Effector memory CD8-positive, alpha-beta T cell (primary cell): ENCODE measurements at regions not wholly inside any gene's neighbourhood (a gene's known extent, or its start where the extent isn't known, plus 50 kb on each side); places are given as distances from the start of the nearest gene placed in this dataset.
"Not testable (repeated sequence)": the region's sequence is repeated elsewhere in the genome, so short reads cannot be mapped to it uniquely, and the experiment has no call there.

ENCODE experiments used
- ATAC-seq: fragments of 150-1000 bp; cut with Tn5 transposase; replicated peaks from 2 replicates; pipeline ENCODE4 v1.10.0; 2021; ENCODE audit warnings: mild to moderate bottlenecking, moderate library complexity
- DNase-seq, 3 experiments: peaks; one replicate each; pipeline ENCODE4 v3.0.0; 2021
- H3K27ac Mint-ChIP-seq, 2 donors: one replicate each; pipeline ENCODE4 v1.8.0; 2022; ENCODE audit warnings: mild to moderate bottlenecking in 2 of 2, mixed read lengths in 2 of 2, moderate library complexity in 2 of 2
- H3K27me3 Mint-ChIP-seq, 2 donors: one replicate each; pipeline ENCODE4 v1.8.0; 2022; ENCODE audit warnings: mixed read lengths in 2 of 2
- H3K36me3 Mint-ChIP-seq: one replicate; pipeline ENCODE4 v1.8.0; 2022; ENCODE audit warnings: mild to moderate bottlenecking, moderate library complexity, mixed read lengths; ENCODE audit not compliant: insufficient read depth
- H3K4me1 Mint-ChIP-seq, 2 donors: one replicate each; pipeline ENCODE4 v1.8.0; 2022; ENCODE audit warnings: low read depth in 2 of 2, mixed read lengths in 2 of 2
- H3K4me3 Mint-ChIP-seq, 2 donors: one replicate each; pipeline ENCODE4 v1.8.0; 2022; ENCODE audit warnings: mild to moderate bottlenecking in 2 of 2, mixed read lengths in 2 of 2, moderate library complexity in 2 of 2
- H3K9me3 Mint-ChIP-seq, 2 donors: one replicate each; pipeline ENCODE4 v1.8.0; 2022; ENCODE audit warnings: mixed read lengths in 2 of 2

- Mint-ChIP-seq H3K27ac (no peak overlapping the region), H3K4me3 (no peak overlapping the region), H3K4me1 (no peaks in the 10 kb centered on the region), H3K27me3 (peaks cover 52 to 53% of the 10 kb centered on the region in 2 donors), H3K36me3 (no peaks in the 10 kb centered on the region), H3K9me3 (no peaks in the 10 kb centered on the region)
- DNase-seq, result no peak
- ATAC-seq, result no peak
Measured at GRCh38 chr1:5140136-5140535, 485.7 kb downstream of the AJAP1 start.

- Mint-ChIP-seq H3K27me3 (peaks cover 37 to 49% of the 10 kb centered on the region in 2 donors), H3K4me1 (no peaks in the 10 kb centered on the region), H3K36me3 (no peaks in the 10 kb centered on the region), H3K9me3 (no peaks in the 10 kb centered on the region), H3K4me3 (no peak overlapping the region), H3K27ac (no peak overlapping the region)
- DNase-seq, result no peak
- ATAC-seq, result no peak
Measured at GRCh38 chr1:5129746-5130355, 475.4 kb downstream of the AJAP1 start.

- ATAC-seq, result no peak
- no peak for DNase-seq
- Mint-ChIP-seq H3K36me3 (no peaks in the 10 kb centered on the region), H3K4me3 (no peak overlapping the region), H3K4me1 (no peaks in the 10 kb centered on the region), H3K9me3 (peaks cover 0 to 3% of the 10 kb centered on the region in 2 donors), H3K27me3 (peaks cover 36 to 42% of the 10 kb centered on the region in 2 donors), H3K27ac (no peak overlapping the region)
Measured at GRCh38 chr1:5125208-5125607, 470.8 kb downstream of the AJAP1 start.

- ATAC-seq (no peak), DNase-seq (no peak)
- H3K4me3 Mint-ChIP-seq, result no peak overlapping the region
- peaks cover 0 to 3% of the 10 kb centered on the region in 2 donors for H3K9me3 Mint-ChIP-seq
- no peak overlapping the region for H3K27ac Mint-ChIP-seq
- no peaks in the 10 kb centered on the region for H3K36me3 Mint-ChIP-seq
- peaks cover 0 to 3% of the 10 kb centered on the region in 2 donors for H3K4me1 Mint-ChIP-seq
- H3K27me3 Mint-ChIP-seq, result peaks cover 30 to 32% of the 10 kb centered on the region in 2 donors
Measured at GRCh38 chr1:5120559-5120958, 466.1 kb downstream of the AJAP1 start.

GRCh38 chr1:5119366-5120234, 465.2 kb downstream of the AJAP1 start:
- H3K9me3 Mint-ChIP-seq, result peaks cover 0 to 3% of the 10 kb centered on the region in 2 donors

GRCh38 chr1:5118771-5119170, 464.4 kb downstream of the AJAP1 start:
- not testable (repeated sequence) for H3K4me1 Mint-ChIP-seq, H3K27ac Mint-ChIP-seq, H3K36me3 Mint-ChIP-seq, H3K9me3 Mint-ChIP-seq, DNase-seq, ATAC-seq, H3K4me3 Mint-ChIP-seq
- peaks cover 26 to 38% of the 10 kb centered on the region in 2 donors for H3K27me3 Mint-ChIP-seq

More at GRCh38 chr1:5119366-5120234, 465.2 kb downstream of the AJAP1 start:
- H3K27ac Mint-ChIP-seq, result no peak overlapping the region
- peaks cover 0 to 3% of the 10 kb centered on the region in 2 donors for H3K4me1 Mint-ChIP-seq
- H3K4me3 Mint-ChIP-seq, result no peak overlapping the region
- ATAC-seq, result no peak
- H3K36me3 Mint-ChIP-seq, result no peaks in the 10 kb centered on the region
- DNase-seq, result no peak
- H3K27me3 Mint-ChIP-seq, result peaks cover 30 to 35% of the 10 kb centered on the region in 2 donors

- not testable (repeated sequence) for ATAC-seq, H3K36me3 Mint-ChIP-seq, H3K27ac Mint-ChIP-seq, H3K9me3 Mint-ChIP-seq, H3K4me1 Mint-ChIP-seq, H3K4me3 Mint-ChIP-seq, DNase-seq
- H3K27me3 Mint-ChIP-seq, result peaks cover 26 to 42% of the 10 kb centered on the region in 2 donors
Measured at GRCh38 chr1:5118292-5118691, 463.9 kb downstream of the AJAP1 start.

- ATAC-seq (no peak), DNase-seq (no peak)
- Mint-ChIP-seq H3K4me1 (peaks cover 8 to 18% of the 10 kb centered on the region in 2 donors), H3K36me3 (no peaks in the 10 kb centered on the region), H3K9me3 (no peaks in the 10 kb centered on the region), H3K27me3 (peaks cover 43 to 76% of the 10 kb centered on the region in 2 donors), H3K4me3 (no peak overlapping the region), H3K27ac (no peak overlapping the region)
Measured at GRCh38 chr1:5111581-5111980, 457.2 kb downstream of the AJAP1 start.

- Mint-ChIP-seq H3K36me3 (no peaks in the 10 kb centered on the region), H3K9me3 (no peaks in the 10 kb centered on the region), H3K4me3 (peak overlapping the region in 1 of 2 donors; percentile 27), H3K4me1 (peaks cover 8 to 15% of the 10 kb centered on the region in 2 donors), H3K27me3 (peaks cover 40 to 68% of the 10 kb centered on the region in 2 donors), H3K27ac (peak overlapping the region in 1 of 2 donors; percentile 39)
- DNase-seq (no peak), ATAC-seq (no peak)
Measured at GRCh38 chr1:5110508-5110907, 456.1 kb downstream of the AJAP1 start.

- no peak for ATAC-seq
- peaks cover 8 to 15% of the 10 kb centered on the region in 2 donors for H3K4me1 Mint-ChIP-seq
- no peaks in the 10 kb centered on the region for H3K9me3 Mint-ChIP-seq
- no peak overlapping the region for H3K27ac Mint-ChIP-seq
- H3K4me3 Mint-ChIP-seq, result no peak overlapping the region
- no peaks in the 10 kb centered on the region for H3K36me3 Mint-ChIP-seq
- peaks cover 46 to 69% of the 10 kb centered on the region in 2 donors for H3K27me3 Mint-ChIP-seq
- DNase-seq, result no peak
Measured at GRCh38 chr1:5109633-5110032, 455.2 kb downstream of the AJAP1 start.

GRCh38 chr1:5108740-5109139, 454.3 kb downstream of the AJAP1 start:
- H3K4me3 Mint-ChIP-seq, result no peak overlapping the region

GRCh38 chr1:5105744-5106143, 451.3 kb downstream of the AJAP1 start:
- Mint-ChIP-seq H3K4me3 (no peak overlapping the region), H3K36me3 (no peaks in the 10 kb centered on the region), H3K9me3 (peaks cover 0 to 2% of the 10 kb centered on the region in 2 donors), H3K27me3 (peaks cover 37 to 44% of the 10 kb centered on the region in 2 donors), H3K4me1 (peaks cover 3 to 10% of the 10 kb centered on the region in 2 donors), H3K27ac (no peak overlapping the region)
- ATAC-seq (no peak), DNase-seq (no peak)

More at GRCh38 chr1:5108740-5109139, 454.3 kb downstream of the AJAP1 start:
- Mint-ChIP-seq H3K36me3 (no peaks in the 10 kb centered on the region), H3K4me1 (peaks cover 8 to 15% of the 10 kb centered on the region in 2 donors), H3K27me3 (peaks cover 46 to 67% of the 10 kb centered on the region in 2 donors), H3K9me3 (no peaks in the 10 kb centered on the region), H3K27ac (no peak overlapping the region)
- ATAC-seq, result no peak
- no peak for DNase-seq

- peaks cover 34 to 35% of the 10 kb centered on the region in 2 donors for H3K27me3 Mint-ChIP-seq
- H3K4me1 Mint-ChIP-seq, result no peaks in the 10 kb centered on the region
- no peak for DNase-seq
- H3K4me3 Mint-ChIP-seq, result no peak overlapping the region
- peaks cover 0 to 2% of the 10 kb centered on the region in 2 donors for H3K9me3 Mint-ChIP-seq
- no peaks in the 10 kb centered on the region for H3K36me3 Mint-ChIP-seq
- H3K27ac Mint-ChIP-seq, result no peak overlapping the region
- ATAC-seq, result no peak
Measured at GRCh38 chr1:5099558-5099957, 445.1 kb downstream of the AJAP1 start.

GRCh38 chr1:5098981-5099385, 444.6 kb downstream of the AJAP1 start:
- Mint-ChIP-seq H3K27ac (no peak overlapping the region), H3K9me3 (peaks cover 2% of the 10 kb centered on the region in 2 donors), H3K4me1 (no peaks in the 10 kb centered on the region), H3K27me3 (peaks cover 35 to 37% of the 10 kb centered on the region in 2 donors), H3K36me3 (no peaks in the 10 kb centered on the region), H3K4me3 (no peak overlapping the region)
- DNase-seq (no peak), ATAC-seq (no peak)
